RWPE1 (cell line): ENCODE measurements at regions not wholly inside any gene's neighbourhood (a gene's known extent, or its start where the extent isn't known, plus 50 kb on each side); places are given as distances from the start of the nearest gene placed in this dataset.

Experiments used
- CTCF ChIA-PET: fragments of 350-600 bp; sonication (Branson Sonifier 250); formaldehyde crosslinking; extraction: SDS; loops from one replicate; lab custom pipeline; 2021; lab: Yijun Ruan, JAX
- POLR2A ChIA-PET: fragments of 400-600 bp; formaldehyde crosslinking; extraction: SDS; loops from one replicate; lab custom pipeline; 2020; ENCODE audit warnings: antibody characterized with exemption; ENCODE audit not compliant: low non-redundant PET; lab: Yijun Ruan, JAX
- DNase-seq: peaks from one replicate; pipeline ENCODE4 v3.0.0; 2012; ENCODE audit warnings: low spot score
- H3K27ac ChIP-seq: fragments of 450-650 bp; 2 replicates; pipeline ENCODE4 v1.5.1; 2017
- CTCF ChIP-seq: fragments of 450-650 bp; conservative IDR thresholded peaks from 2 replicates; pipeline ENCODE4 v1.5.1; 2017; ENCODE audit warnings: low read depth, mild to moderate bottlenecking

- ChIA-PET POLR2A (no interaction called here), CTCF (no interaction called here)
- H3K27ac ChIP-seq, result no peak overlapping the region
- no peak for DNase-seq
- no peak for TF ChIP-seq CTCF
Observed at GRCh38 chr4:159042097-159042605, 60.7 kb upstream of the RAPGEF2 start.

- DNase-seq, result no peak
- no peak for TF ChIP-seq CTCF
- CTCF ChIA-PET, result interaction anchor here (0.8 kb wide), 1 partner anchor 31 kb away, joined by 4 read pairs; no protein-coding TSS in a partner anchor
- POLR2A ChIA-PET, result no interaction called here
- no peak overlapping the region for H3K27ac ChIP-seq
Observed at GRCh38 chr4:159042868-159043267, 60.0 kb upstream of the RAPGEF2 start.

- H3K27ac ChIP-seq, result no peak overlapping the region
- ChIA-PET CTCF (interaction anchor here (0.7 kb wide), 1 partner anchor 97 kb away, joined by 4 read pairs; no protein-coding TSS in a partner anchor), POLR2A (no interaction called here)
- no peak for TF ChIP-seq CTCF
- DNase-seq, result no peak
Observed at GRCh38 chr4:159043861-159044260, 59.0 kb upstream of the RAPGEF2 start.

GRCh38 chr4:159045321-159045720, 57.6 kb upstream of the RAPGEF2 start:
- no peak for TF ChIP-seq CTCF
- POLR2A ChIA-PET, result interaction anchor here (0.7 kb wide), 1 partner anchor 39 kb away, joined by 4 read pairs; no protein-coding TSS in a partner anchor
- CTCF ChIA-PET, result interaction anchor here (0.7 to 1.1 kb wide), 3 partner anchors 9 to 33 kb away, joined by 3 read pairs; no protein-coding TSS in a partner anchor
- no peak for DNase-seq
- H3K27ac ChIP-seq, result no peak overlapping the region

- TF ChIP-seq CTCF, result no peak
- H3K27ac ChIP-seq, result no peak overlapping the region
- no peak for DNase-seq
- ChIA-PET CTCF (no interaction called here), POLR2A (no interaction called here)
Observed at GRCh38 chr4:159046683-159047082, 56.2 kb upstream of the RAPGEF2 start.

- no peak for DNase-seq
- TF ChIP-seq CTCF, result no peak
- ChIA-PET POLR2A (no interaction called here), CTCF (no interaction called here)
- H3K27ac ChIP-seq, result no peak overlapping the region
Observed at GRCh38 chr4:159047478-159048165, 55.3 kb upstream of the RAPGEF2 start.
